SW480 (cell line): ENCODE measurements at regions not wholly inside any gene's neighbourhood (a gene's known extent, or its start where the extent isn't known, plus 50 kb on each side); places are given as distances from the start of the nearest gene placed in this dataset.
"Not testable (repeated sequence)": the region's sequence is repeated elsewhere in the genome, so short reads cannot be mapped to it uniquely, and the experiment has no call there.

ENCODE experiments used
- DNase-seq: peaks from one replicate; pipeline ENCODE4 v3.0.0-alpha.2; 2016; ENCODE audit warnings: low spot score

DNA sequence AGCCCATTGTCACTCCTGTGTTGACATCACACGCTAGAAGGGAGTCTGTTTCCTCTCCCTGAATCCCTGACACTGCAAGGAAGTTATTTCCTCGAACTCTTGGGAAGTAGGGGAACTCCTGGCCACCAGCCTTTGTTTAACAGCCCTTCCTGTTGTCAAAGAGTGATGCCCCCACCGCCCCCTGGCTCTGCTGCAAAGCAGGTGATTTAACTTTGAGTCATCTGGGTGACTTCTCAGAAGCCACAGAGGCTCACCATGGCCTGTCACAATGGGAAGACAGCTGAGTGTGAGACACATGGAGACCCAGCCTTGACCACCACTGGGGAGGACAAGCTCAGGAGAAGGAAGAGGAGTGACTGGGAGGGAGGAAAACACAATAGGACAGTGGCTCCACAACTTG is 182.8 kb downstream of the PSMG1 start:
- no peak for DNase-seq

DNA sequence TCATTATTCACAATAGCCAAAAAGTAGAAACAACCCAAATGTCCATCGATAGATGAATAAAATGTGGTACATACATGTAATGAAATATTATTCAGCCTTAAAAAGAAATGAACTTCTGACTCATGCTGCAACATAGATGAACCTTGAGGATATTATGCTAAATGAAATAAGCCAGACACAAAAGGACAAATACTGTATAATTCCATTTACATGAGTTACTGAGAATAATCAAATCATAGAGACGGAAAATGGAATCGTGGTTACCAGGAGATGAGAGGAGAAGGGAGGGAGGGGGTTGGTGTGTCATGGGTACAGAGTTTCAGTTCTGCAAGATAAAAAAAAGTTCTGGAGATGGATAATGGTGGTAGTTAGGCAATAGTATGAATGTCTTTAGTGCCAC is 184.1 kb downstream of the PSMG1 start:
- DNase-seq = no peak

DNA sequence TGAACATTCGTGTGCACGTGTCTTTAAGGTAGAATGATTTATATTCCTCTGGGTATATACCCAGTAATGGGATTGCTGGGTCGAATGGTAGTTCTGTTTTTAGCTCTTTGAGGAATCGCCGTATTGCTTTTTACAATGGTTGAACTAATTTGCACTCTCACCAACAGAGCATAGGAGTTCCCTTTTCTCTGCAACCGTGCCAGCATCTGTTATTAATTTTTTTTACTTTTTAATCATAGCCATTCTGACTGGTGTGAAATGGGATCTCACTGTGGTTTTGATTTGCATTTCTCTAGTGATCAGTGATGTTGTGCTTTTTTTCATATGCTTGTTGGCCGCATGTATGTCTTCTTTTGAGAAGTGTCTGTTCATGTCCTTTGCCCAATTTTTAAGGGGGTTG is 185.0 kb downstream of the PSMG1 start:
- DNase-seq = not testable (repeated sequence)

DNA sequence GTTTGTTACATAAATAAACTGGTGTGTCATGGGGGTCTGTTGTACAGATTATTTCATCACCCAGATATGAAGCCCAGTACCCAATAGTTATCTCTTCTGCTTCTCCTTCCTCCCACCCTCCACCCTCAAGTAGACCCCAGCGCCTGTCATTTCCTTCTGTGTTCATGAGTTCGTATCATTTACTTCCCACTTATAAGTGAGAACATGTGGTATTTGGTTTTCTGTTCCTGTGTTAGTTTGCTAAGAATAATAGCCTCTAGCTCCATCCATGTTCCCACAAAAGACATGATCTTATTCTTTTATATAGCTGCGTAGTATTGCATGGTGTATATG is 185.4 kb downstream of the PSMG1 start:
- DNase-seq = not testable (repeated sequence)

DNA sequence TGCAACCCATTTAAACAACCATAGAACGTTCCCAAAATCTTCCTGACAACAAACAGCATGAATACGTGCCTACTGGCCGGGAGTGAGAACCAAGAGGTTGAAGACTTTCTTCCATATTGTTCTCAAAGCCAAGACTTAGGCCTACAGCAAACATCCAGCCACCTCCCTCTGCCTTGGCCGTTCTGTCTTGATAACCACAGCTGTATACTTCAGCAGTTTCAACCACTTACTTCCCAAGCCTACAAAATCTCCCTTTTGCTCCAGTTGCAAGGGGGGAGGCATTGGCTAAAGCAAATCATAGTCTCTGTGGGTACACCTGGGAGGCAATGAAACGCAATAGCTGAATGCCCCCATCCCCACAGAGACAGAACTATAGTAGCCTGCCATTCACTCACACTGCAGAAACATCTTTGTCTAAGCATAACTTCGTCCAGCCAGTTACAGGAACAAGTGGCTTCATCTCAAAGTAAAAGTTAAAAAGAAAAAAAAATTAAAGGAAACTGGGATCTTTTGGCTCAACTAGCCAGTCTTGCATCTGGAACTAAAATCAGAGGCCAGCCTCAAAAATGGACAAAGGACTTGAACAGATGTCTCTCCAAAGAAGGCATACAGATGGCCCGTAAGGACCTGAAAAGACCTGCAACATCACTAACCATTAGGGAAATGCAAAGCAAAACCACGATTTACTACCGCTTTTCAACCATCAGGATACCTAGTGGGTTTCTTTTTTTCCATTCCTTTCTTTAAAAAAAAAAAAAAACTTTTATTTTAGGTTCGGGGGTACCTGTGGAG is 186.0 kb downstream of the PSMG1 start:
- DNase-seq = no peak

DNA sequence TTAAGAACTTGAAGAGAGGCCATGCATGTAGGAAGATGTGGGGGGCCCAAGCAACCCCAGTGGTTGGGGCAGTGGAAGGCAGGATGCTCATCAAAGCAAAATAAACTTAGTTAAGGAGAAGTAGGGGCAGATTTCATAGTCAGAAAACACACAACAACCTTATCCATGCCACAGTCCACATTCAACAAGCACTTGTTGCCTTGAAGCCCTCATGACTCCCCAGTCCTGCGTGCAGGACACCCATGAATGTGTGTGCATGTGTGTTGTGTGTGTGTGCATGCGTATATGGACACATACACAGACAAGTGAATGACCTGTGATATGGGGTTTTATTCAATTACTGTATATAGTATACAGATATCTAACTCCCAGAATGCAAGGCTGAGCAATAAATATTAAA is 186.9 kb downstream of the PSMG1 start:
- no peak for DNase-seq

DNA sequence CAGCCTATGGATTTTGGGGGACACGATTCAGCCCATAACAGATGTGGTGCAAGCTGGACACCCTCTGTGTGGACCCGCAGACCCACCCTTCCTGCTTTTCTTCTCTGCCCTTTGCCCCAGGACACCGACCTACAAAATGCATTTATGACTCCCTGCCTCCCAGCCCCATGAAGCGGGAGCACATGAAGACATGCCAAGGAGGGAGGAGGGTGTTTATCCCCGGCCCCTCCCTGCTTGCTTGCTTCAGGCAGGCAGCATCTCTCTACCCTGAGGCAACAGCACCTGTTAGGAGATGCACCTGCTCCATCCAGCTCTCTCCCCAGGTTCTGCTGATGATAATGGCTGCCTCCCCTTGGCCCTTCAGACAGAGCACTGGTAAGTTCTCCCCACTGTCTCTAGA is 187.5 kb downstream of the PSMG1 start:
- no peak for DNase-seq

DNA sequence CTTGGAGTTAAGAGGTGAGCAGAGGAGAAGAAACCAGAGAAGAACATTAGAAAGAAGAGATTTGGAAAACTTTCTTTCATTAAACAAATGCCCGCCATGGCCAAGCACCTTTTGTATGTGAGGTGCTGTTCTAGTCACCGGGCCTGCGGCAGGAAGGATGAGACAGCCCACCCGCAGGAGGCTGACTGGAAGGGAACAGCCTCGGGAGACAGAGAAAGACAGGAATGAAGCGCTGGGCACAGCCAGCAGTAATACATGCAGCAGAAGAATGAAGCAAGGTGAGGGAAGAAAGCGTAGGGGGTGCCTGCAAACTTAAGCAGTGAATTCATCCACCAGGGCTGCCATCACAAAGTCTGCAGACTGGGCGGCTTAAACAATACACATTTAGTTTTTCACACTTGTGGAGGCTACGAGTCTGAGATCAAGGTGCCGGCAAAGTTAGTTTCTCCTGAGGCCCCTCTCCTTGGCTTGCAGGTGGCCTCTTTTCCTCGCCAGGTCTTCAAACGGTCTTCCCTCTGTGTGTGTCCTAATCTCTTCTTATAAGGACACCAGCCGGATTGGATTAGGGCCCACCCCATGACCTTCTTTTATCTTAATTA is 188.1 kb downstream of the PSMG1 start:
- no peak for DNase-seq

DNA sequence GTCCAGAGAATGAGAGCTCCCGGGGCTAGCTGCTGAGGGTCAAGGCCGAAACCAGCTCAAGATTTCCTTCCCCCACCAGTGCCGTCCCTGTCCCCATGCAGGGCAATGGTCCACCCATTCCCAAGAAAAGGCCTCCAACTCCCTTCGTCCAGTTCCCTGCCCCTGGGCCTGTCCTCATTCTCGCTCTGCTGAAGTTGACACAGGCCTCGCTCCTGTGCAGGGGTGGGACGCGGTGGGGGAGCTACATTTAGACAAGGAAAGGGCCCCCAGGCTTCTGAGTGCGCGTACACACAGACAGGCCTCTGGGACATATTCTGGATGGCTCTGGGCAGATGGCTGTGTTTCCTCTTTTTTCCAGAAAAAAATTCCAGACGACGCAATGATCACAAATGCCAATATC is 188.3 kb downstream of the ETS2 start:
- DNase-seq = no peak

DNA sequence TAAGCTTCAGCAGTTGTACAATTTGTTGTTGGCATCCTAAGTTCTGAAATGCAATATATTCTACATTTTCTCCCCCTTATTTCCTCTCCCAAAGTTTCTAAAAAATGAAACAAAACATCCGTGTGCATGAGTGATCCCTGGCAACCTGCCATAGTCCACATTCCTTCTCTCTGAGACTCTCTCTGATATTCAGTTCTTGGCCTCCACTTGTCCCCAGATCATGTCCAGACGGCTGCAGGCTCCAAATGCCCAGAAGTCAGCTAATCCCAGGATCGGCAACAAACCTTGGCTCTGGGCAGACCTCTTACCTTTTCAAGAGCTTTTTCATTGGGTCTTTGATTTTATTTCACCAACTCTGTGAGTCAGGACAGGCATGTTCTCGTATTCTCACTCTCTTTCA is 187.8 kb downstream of the ETS2 start:
- DNase-seq = no peak

DNA sequence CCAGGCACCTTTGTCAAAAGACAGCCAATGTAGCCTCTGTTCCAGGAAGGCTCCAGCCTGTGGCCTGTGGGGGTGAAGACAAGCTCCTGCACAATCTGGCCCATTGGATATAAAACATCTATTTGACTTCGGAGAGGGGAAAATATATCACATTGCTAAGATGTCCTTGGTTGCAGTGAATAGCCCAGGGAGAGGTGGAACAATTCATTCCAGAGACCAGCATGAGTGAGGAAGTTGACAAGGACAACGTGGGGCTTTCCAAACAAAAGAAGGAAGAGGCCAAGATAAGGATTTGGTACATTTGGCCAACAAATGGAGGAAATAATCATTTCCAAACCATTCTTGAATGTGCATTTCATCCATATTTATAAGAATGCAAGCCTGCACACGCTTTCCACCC is 187.0 kb downstream of the ETS2 start:
- no peak for DNase-seq

DNA sequence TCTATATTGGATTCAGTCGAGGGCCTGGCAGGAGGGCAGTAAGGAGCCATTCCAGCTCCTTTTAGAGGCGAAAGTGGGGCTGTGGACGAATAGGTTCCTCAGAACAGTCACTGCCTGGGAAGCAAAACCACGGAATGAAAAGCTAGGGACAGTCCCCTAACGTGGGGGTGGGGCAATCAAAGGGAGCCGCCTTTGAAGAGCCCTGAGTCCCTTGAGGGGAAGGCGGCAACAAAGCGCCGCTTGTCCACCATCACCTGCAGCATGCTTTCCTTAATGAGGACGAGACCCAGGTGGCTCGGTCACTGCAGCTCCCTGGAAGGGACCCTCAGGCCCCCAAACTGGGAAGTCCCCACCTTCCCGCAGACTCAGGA is 184.7 kb downstream of the ETS2 start:
- DNase-seq = peak; percentile 96

DNA sequence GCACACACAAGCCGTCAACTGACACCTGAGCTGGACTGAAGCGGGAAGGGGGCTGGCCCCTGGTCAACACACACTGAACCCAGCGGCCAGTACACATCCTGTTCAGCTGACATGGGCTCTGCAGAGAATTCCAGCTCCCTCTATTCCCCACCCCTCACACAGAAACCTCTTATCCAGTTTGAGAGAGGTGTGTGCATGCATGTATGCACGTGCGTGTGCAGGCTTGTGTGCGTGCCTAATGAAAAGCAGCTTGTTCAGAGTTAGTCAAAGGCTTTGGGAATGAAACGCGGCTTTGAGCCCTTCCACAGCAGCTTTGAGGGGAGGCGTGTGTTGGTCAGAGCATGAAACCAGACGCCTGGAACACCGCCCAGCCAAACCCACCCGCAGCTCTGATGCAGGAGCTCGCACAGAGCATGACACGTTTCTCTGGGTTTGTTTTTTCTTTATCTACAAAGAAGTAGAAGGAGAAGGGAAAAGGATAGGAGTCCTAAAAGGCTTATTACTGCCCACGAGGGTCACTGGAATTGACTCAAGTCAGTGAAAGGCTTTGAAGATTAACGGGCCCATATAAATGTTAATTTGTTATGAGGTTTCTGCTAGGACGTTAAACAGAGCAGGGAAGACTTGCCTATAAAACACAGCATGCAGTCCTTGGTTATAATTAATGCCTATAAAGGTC is 184.2 kb downstream of the ETS2 start:
- DNase-seq = peak; percentile 81

DNA sequence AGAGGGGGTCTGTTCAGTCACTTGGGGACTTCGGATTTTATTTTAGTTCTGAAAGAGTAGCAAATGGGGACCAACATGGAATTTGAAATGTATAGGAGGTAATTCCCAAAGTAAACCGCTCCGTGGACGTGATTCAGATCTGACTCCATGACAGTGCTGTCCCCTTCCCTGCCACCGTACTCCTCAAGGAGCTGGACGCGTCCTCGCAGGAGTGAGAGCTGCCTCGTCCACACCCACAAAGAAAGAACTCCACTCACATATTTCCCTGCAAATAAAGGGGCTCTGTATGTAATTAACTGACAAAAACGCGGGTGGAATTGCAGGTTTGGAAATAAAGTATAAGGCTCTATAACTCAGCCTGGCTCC is 183.6 kb downstream of the ETS2 start:
- DNase-seq = no peak

DNA sequence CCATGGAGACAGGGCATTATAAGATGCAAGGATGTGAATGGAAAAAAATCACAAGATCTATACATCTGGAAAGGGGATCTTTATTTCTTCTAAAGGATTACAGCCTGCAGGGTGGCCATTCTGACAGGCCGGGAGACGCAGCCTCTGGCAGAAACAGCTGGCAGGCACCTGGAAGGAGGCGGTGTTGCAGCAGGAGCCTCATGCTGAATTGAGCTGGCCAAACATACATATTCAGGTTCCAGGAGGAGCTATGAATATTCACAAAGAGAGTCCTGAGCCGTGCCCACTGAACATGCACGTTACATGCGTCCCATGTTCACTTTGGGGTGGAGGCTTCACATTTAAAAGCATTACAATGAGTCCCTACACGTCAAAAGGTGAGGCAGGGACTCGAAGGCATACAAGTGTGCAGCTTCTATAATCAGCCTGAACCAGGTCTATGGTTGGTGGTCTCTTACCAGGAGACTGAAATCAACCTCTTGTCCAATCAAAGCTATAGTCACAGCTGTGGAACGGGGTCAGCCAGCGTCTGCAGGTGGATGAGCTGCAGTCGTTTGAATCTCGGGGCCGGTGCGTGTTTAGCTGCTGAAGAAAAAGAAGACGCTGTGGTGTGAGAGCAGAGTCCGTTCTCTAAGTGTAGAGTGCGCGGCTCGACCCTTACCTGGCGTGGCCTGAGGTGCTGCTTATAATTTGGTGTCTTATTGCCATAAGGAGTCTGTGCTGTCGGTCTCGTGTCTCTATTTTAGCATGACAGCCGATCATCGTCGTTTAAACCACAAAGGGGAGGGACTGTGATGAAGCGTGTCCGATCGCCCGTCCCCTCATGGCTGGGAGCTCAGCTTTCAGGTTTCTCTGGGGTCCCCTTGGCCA is 183.0 kb downstream of the ETS2 start:
- DNase-seq = no peak

DNA sequence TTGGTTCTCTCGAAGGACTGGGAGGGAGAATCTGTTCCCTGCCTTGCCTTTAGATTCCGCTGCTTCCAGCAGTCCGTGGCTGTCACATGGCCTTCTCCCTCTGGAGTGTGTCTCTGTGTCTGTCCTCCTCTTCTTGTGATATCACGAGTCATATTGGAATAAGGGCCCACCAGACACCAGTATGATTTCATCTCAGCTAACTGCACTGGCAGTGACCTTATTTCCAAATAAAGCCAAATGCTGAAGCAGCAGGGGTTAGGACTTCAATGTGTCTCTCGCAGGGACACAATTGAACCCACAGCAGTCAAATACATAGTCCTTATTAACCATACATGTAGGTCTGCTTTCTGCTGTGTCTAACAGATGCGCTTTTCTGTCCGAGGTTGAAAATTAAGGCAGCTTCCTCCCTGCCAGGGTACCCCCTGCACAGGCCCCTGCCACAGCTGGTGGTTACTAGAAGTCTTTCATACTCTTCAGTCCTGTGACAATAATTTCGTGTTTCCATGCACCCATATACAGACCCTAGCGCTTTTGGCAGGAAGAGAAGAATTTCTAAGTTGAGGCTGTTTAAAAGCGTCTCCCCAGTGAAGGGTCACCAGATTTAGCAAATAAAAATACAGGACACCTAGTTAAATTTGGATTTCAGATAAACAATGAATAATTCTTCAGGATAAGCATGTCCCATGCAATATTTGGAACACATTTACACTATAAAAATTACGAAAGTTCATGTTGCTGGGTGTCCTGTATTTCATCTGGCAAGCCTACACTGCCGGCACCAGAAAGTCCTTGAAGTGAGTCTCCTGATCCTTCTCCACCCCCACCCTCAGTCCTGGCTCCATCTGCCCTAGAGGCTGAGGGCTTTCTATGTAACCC is 182.1 kb downstream of the ETS2 start:
- DNase-seq = no peak

DNA sequence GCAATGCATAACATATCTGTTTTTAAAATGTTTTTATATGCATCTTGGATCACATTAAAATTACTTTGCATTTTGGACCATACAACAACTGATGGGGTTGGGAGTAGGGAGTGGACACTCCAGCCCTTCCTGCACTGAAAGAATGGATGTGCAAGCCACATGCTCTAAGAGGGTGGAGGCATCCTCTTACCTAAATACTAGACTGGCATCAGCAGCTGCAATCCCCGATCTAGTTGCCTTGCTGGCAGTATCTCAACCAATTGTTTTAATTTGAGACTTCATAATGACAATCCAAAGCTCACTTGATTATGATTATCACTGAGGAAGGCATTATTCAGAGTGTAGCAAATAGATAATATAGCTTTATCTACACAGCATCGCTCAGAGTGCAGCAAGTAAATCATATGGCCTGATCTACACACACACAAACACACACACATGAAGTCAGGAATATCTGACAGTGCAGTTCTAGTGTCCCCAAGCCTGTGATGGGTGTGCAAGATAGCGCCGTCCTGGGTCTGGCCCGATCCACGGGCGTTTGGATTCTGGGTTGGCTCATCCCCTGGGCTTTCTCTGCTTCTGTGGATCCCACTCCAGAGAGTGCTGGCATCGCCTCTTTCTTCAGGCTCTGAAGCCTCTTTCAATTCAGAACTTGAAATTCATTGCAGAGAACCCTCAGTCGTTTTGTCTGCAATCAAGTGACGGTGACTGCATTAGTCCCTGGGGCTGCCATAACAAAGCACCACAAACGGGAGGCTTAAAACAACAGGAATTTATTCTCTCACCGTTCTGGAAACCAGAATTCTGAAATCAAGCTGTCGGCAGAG is 181.3 kb downstream of the ETS2 start:
- no peak for DNase-seq

DNA sequence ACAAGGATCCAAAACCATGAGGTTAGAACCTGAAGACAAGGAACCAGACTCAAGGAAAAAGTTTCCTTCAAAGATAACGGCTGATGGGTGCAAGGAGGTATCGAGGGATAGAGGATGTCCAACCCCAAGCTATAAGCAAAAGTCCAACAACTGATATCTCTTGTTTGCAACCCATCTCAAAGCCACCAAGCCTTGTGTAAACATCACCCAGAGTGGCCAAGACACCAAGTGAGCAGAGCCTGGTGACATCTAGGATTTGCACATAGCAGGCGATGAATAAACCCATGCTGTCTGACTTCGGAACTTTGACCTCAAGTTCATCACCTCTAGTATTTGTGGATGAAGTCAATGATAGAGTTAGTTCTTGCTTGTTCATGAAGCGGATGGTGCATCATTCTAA is 180.7 kb downstream of the ETS2 start:
- no peak for DNase-seq

DNA sequence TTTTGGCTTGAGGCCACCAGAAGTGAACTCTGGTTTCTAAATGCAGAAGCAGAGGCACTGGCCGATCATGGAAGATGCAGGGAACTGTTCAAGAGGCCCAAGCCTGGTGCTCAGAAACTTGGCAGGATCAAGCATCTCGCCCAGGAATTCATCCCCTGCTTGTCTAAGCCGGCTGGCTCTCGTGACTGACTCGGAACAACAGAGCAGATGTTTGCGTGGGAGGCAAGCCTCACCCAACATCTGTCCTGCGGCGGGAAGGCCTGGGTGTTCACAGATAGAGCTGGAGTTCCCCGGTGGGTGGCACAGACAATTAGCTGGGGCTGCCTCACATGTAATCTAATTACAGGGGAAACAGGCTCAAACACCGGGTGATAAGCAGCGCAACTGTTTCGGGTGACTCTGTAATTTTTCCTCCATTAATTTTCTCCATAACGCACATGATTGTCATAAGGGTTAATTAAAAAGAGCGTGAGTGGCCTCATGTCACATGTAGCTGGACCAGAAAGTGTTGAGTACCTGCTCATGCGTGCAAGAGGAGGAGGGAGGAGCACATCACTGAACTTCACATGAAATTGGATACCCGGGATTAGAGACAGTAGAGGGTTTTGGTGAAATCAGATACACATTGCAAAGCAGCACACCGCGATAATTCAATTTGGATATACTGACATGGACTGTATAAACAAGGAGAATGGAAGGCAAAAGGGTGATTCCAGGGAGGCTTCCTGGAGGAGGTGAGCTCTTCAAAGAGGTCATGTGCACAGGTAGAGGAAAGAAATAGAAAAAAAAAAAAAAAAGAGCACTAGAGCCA is 180.0 kb downstream of the ETS2 start:
- DNase-seq = peak; percentile 79

DNA sequence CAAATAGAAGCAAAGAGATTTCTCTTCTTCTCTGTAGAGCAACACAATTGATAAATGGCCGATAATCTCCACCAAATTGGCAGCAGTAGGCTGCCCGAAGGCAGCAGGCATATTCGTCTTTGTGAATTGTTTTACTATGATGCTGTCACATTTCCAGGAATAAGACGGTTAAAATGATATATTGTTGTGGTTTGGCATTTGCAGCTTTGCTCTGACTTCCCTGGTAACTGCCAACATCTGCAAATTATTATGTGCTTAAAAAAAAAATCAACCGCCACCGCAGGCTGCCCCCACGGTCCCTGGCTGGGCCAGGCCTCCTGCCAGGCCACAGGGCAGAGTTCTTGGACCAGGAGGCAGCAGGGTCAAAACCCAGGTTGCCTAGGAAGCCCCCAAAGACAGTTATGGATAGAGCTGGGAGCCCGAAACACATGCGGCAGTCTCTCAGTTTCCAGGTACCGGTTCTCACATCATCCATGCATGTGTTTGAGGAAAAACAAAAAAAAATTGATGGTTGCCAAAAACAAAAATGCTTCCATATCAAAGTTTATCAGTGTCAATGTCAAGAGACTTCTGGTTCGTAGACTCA is 179.3 kb downstream of the ETS2 start:
- DNase-seq = no peak
